H9 (cell line): ENCODE measurements at regions not wholly inside any gene's neighbourhood (a gene's known extent, or its start where the extent isn't known, plus 50 kb on each side); places are given as distances from the start of the nearest gene placed in this dataset.

ENCODE experiments used
- DNase-seq: peaks from one replicate; pipeline ENCODE4 v3.0.0-alpha.2; 2017
- H2AFZ ChIP-seq: one replicate; pipeline ENCODE4 v1.6.1; 2013; ENCODE audit warnings: mild to moderate bottlenecking, low read length, control low read depth, moderate library complexity
- H2AK5ac ChIP-seq: 2 replicates; pipeline ENCODE4 v1.6.1; 2013; ENCODE audit warnings: low read length, control low read depth, mixed read lengths; ENCODE audit not compliant: insufficient read length
- H2BK120ac ChIP-seq: one replicate; pipeline ENCODE4 v1.6.1; 2013; ENCODE audit warnings: low read depth, mild to moderate bottlenecking, low read length, control low read depth, inconsistent platforms; ENCODE audit not compliant: poor library complexity, severe bottlenecking
- H2BK12ac ChIP-seq: 2 replicates; pipeline ENCODE4 v1.6.1; 2013; ENCODE audit warnings: low read length, control low read depth, mixed read lengths, low read depth; ENCODE audit not compliant: insufficient read length
- H2BK15ac ChIP-seq: 2 replicates; pipeline ENCODE4 v1.6.1; 2013; ENCODE audit warnings: low read depth, low read length, control low read depth
- H2BK20ac ChIP-seq: one replicate; pipeline ENCODE4 v1.6.1; 2013; ENCODE audit warnings: low read depth, mild to moderate bottlenecking, low read length, control low read depth, inconsistent platforms; ENCODE audit not compliant: poor library complexity, severe bottlenecking
- H2BK5ac ChIP-seq: 2 replicates; pipeline ENCODE4 v1.6.1; 2013; ENCODE audit warnings: low read length, control low read depth, mixed read lengths; ENCODE audit not compliant: insufficient read length
- H3K14ac ChIP-seq: 2 replicates; pipeline ENCODE4 v1.6.1; 2013; ENCODE audit warnings: low read length, control low read depth; ENCODE audit not compliant: insufficient read depth
- H3K18ac ChIP-seq: 2 replicates; pipeline ENCODE4 v1.6.1; 2013; ENCODE audit warnings: low read depth, mild to moderate bottlenecking, mixed read lengths, low read length, control low read depth; ENCODE audit not compliant: insufficient read length
- H3K23ac ChIP-seq: 2 replicates; pipeline ENCODE4 v1.6.1; 2013; ENCODE audit warnings: low read length, control low read depth, mixed read lengths, low read depth; ENCODE audit not compliant: insufficient read length
- H3K23me2 ChIP-seq: 2 replicates; pipeline ENCODE4 v1.6.1; 2013; ENCODE audit warnings: low read depth, mild to moderate bottlenecking, mixed read lengths, low read length, control low read depth; ENCODE audit not compliant: insufficient read length, poor library complexity, severe bottlenecking
- H3K27ac ChIP-seq: 2 replicates; pipeline ENCODE4 v1.5.1; 2013; ENCODE audit warnings: low read length, control low read depth, mixed read lengths, low read depth; ENCODE audit not compliant: insufficient read length
- H3K27me3 ChIP-seq: 2 replicates; pipeline ENCODE4 v1.6.1; 2013; ENCODE audit warnings: low read length, control low read depth, inconsistent platforms; ENCODE audit not compliant: insufficient read depth
- H3K4ac ChIP-seq: 2 replicates; pipeline ENCODE4 v1.6.1; 2013; ENCODE audit warnings: low read depth, mild to moderate bottlenecking, control low read depth, inconsistent platforms, low read length, moderate library complexity
- H3K4me1 ChIP-seq: 2 replicates; pipeline ENCODE4 v1.6.1; 2013; ENCODE audit warnings: low read length, control low read depth, inconsistent platforms; ENCODE audit not compliant: insufficient read depth
- H3K4me2 ChIP-seq: 2 replicates; pipeline ENCODE4 v1.6.1; 2013; ENCODE audit warnings: low read length, control low read depth, mixed read lengths; ENCODE audit not compliant: insufficient read length, insufficient read depth
- H3K56ac ChIP-seq: 2 replicates; pipeline ENCODE4 v1.6.1; 2013; ENCODE audit warnings: low read depth, mild to moderate bottlenecking, mixed read lengths, low read length, control low read depth; ENCODE audit not compliant: insufficient read length
- H3K79me1 ChIP-seq: 2 replicates; pipeline ENCODE4 v1.6.1; 2013; ENCODE audit warnings: low read depth, mild to moderate bottlenecking, moderate library complexity, low read length, control low read depth, inconsistent platforms; ENCODE audit not compliant: insufficient read depth, poor library complexity, severe bottlenecking
- H3K79me2 ChIP-seq: 2 replicates; pipeline ENCODE4 v1.6.1; 2013; ENCODE audit warnings: low read length, control low read depth, inconsistent platforms; ENCODE audit not compliant: insufficient read depth
- H3K9ac ChIP-seq: 2 replicates; pipeline ENCODE4 v1.6.1; 2013; ENCODE audit warnings: low read length, control low read depth, mixed read lengths; ENCODE audit not compliant: insufficient read length; ENCODE audit errors: extremely low read depth
- H3K9me3 ChIP-seq: one replicate; pipeline ENCODE4 v1.6.1; 2013; ENCODE audit warnings: low read depth, low read length, inconsistent platforms; ENCODE audit not compliant: control insufficient read depth
- H3T11ph ChIP-seq: one replicate; pipeline ENCODE4 v1.6.1; 2013; ENCODE audit warnings: mild to moderate bottlenecking, low read length, control low read depth, inconsistent platforms
- H4K20me1 ChIP-seq: one replicate; pipeline ENCODE4 v1.6.1; 2013; ENCODE audit not compliant: control insufficient read depth, insufficient read length, insufficient read depth
- H4K5ac ChIP-seq: 2 replicates; pipeline ENCODE4 v1.6.1; 2013; ENCODE audit warnings: low read depth, mild to moderate bottlenecking, mixed read lengths, low read length, control low read depth; ENCODE audit not compliant: insufficient read length
- H4K8ac ChIP-seq: replicated peaks from 2 replicates; pipeline ENCODE4 v1.6.1; 2013; ENCODE audit warnings: low read length, control low read depth, mixed read lengths, low read depth; ENCODE audit not compliant: insufficient read length
- H4K91ac ChIP-seq: 2 replicates; pipeline ENCODE4 v1.6.1; 2013; ENCODE audit warnings: low read depth, mild to moderate bottlenecking, moderate library complexity, mixed read lengths, low read length, control low read depth; ENCODE audit not compliant: insufficient read length
- H3K27ac Mint-ChIP-seq, 3 experiments: 2 replicates in 2 of 3; 3 replicates in 1 of 3; pipeline ENCODE4 v1.8.0; 2020 to 2021; ENCODE audit warnings: mixed read lengths in 3 of 3, mild to moderate bottlenecking in 1 of 3, moderate library complexity in 1 of 3
- H3K27me3 Mint-ChIP-seq: 2 replicates; pipeline ENCODE4 v1.8.0; 2021; ENCODE audit warnings: low read depth, mild to moderate bottlenecking, moderate library complexity, mixed read lengths
- H3K36me3 Mint-ChIP-seq, 3 experiments: 2 replicates in 2 of 3; 3 replicates in 1 of 3; pipeline ENCODE4 v1.8.0; 2020 to 2021; ENCODE audit warnings: low read depth in 3 of 3, mixed read lengths in 3 of 3; ENCODE audit not compliant: insufficient read depth in 1 of 3
- H3K4me1 Mint-ChIP-seq, 2 experiments: 2 replicates each; pipeline ENCODE4 v1.8.0; 2020; ENCODE audit warnings: mixed read lengths in 2 of 2
- H3K4me3 Mint-ChIP-seq, 2 experiments: 2 replicates in 1 of 2; 3 replicates in 1 of 2; pipeline ENCODE4 v1.8.0; 2020 to 2021; ENCODE audit warnings: mild to moderate bottlenecking in 2 of 2, mixed read lengths in 2 of 2, moderate library complexity in 1 of 2
- H3K9me3 Mint-ChIP-seq, 2 experiments: 2 replicates in 1 of 2; 3 replicates in 1 of 2; pipeline ENCODE4 v1.8.0; 2020; ENCODE audit warnings: mild to moderate bottlenecking in 2 of 2, mixed read lengths in 2 of 2, moderate library complexity in 1 of 2
- WGBS: extraction: QIAGEN DNeasy Blood & Tissue Kit; methylation state at CpG from one replicate; pipeline ENCODE4 v1.1.7; 2013; ENCODE audit warnings: missing lambda C conversion rate, low lambda C conversion rate, mixed read lengths; ENCODE audit not compliant: insufficient read length; ENCODE audit errors: extremely low coverage; 5-methylcytosine and 5-hydroxymethylcytosine counted together
- TF ChIP-seq, protein P1 (sequence below): fragments of 200-600 bp; sonication (generic); conservative IDR thresholded peaks from 3 replicates; pipeline ENCODE4 v1.8.0; 2021; ENCODE audit warnings: antibody characterized with exemption, mild to moderate bottlenecking

DNA sequence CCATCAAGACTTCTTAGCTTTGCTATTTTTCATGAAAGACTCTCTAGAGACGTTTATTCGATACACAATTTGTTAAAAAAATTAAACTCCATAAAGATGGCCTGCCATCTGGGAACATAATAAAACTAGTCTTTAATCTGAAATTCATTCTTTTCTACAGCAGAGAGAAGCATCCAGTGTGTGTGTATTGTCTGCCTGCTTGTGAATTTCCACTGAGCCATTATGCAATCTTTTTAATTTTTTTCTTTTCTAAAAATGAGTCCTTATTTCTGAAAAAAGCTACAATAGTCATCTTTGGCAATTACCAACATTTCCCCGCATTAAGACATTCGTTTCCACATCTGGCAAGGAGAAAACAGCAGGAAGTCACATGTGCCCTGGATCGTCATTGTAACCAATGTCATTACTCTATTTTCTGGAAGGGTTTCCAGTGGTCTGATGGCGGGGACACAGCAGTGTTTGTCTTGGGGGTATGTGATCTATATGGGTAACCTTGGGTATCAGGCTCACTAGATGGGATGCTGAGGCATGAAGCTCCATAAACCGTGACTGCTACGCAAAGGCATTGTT is 263.1 kb downstream of the MSX2 start:
- no peak overlapping the region for H3K27ac Mint-ChIP-seq
- no peak overlapping the region for H3K18ac ChIP-seq
- no peak overlapping the region for H3K4me2 ChIP-seq
- H3K9me3 ChIP-seq, result no peaks in the 10 kb centered on the region
- H2AK5ac ChIP-seq, result no peak overlapping the region
- H2BK12ac ChIP-seq, result no peak overlapping the region
- H3K36me3 Mint-ChIP-seq, result no peaks in the 10 kb centered on the region
- peaks cover 16% of the 10 kb centered on the region for H3K27me3 Mint-ChIP-seq
- no peaks in the 10 kb centered on the region for H3K9me3 Mint-ChIP-seq
- no peak overlapping the region for H3K14ac ChIP-seq
- H2BK15ac ChIP-seq, result no peak overlapping the region
- no CpG with 5 or more reads among the region's 8 CpGs for WGBS
- no peak overlapping the region for H2BK5ac ChIP-seq
- H4K20me1 ChIP-seq, result no peaks in the 10 kb centered on the region
- no peak overlapping the region for H3K4ac ChIP-seq
- H2BK120ac ChIP-seq, result no peak overlapping the region
- no peak overlapping the region for H2AFZ ChIP-seq
- no peak for DNase-seq
- no peaks in the 10 kb centered on the region for H3K27me3 ChIP-seq
- H2BK20ac ChIP-seq, result no peak overlapping the region
- no peak overlapping the region for H4K91ac ChIP-seq
- no peak overlapping the region for H3K56ac ChIP-seq
- TF ChIP-seq, protein P1, sequence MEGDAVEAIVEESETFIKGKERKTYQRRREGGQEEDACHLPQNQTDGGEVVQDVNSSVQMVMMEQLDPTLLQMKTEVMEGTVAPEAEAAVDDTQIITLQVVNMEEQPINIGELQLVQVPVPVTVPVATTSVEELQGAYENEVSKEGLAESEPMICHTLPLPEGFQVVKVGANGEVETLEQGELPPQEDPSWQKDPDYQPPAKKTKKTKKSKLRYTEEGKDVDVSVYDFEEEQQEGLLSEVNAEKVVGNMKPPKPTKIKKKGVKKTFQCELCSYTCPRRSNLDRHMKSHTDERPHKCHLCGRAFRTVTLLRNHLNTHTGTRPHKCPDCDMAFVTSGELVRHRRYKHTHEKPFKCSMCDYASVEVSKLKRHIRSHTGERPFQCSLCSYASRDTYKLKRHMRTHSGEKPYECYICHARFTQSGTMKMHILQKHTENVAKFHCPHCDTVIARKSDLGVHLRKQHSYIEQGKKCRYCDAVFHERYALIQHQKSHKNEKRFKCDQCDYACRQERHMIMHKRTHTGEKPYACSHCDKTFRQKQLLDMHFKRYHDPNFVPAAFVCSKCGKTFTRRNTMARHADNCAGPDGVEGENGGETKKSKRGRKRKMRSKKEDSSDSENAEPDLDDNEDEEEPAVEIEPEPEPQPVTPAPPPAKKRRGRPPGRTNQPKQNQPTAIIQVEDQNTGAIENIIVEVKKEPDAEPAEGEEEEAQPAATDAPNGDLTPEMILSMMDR, result no peak
- H3K79me2 ChIP-seq, result no peaks in the 10 kb centered on the region
- H3K9ac ChIP-seq, result no peak overlapping the region
- 0 out of 2 replicates have a peak, but pooled peaks cover under 1% of the 10 kb centered on the region for H3K4me1 ChIP-seq
- no peaks in the 10 kb centered on the region for H3K23me2 ChIP-seq
- no peak overlapping the region for H3K23ac ChIP-seq
- H3K4me3 Mint-ChIP-seq, result no peak overlapping the region
- H4K8ac ChIP-seq, result no peak overlapping the region
- H4K5ac ChIP-seq, result no peak overlapping the region
- H3T11ph ChIP-seq, result no peak overlapping the region
- H3K27ac ChIP-seq, result no peak overlapping the region
- peaks cover 0 to 3% of the 10 kb centered on the region in 2 experiments; a peak in 1 of 4 replicates for H3K4me1 Mint-ChIP-seq
- no peaks in the 10 kb centered on the region for H3K79me1 ChIP-seq
